Mammary epithelial cell (primary cell): ENCODE measurements at regions not wholly inside any gene's neighbourhood (a gene's known extent, or its start where the extent isn't known, plus 50 kb on each side); places are given as distances from the start of the nearest gene placed in this dataset.

Experiments
- CTCF ChIP-seq, 2 donors: IDR thresholded peaks in 1 of 2; conservative IDR thresholded peaks in 1 of 2; 2 replicates each; pipeline ENCODE4 v1.5.1; 2011 to 2012; ENCODE audit warnings: inconsistent platforms in 2 of 2, low read length in 2 of 2, mild to moderate bottlenecking in 2 of 2, control low read depth in 1 of 2, low read depth in 1 of 2; ENCODE audit not compliant: insufficient read depth in 1 of 2; ENCODE audit errors: extremely low read depth in 1 of 2
- EZH2 ChIP-seq: IDR thresholded peaks from 2 replicates; pipeline ENCODE4 v1.6.1; 2012; ENCODE audit warnings: low read length, inconsistent platforms, borderline replicate concordance

GRCh38 chr20:62560162-62560561 lies 82.1 kb upstream of the SLCO4A1 start:
- TF ChIP-seq EZH2, result no peak
- no peak for TF ChIP-seq CTCF (conservative IDR thresholded peaks at IDR 0.05 in 1 of 2, IDR thresholded peaks at IDR 0.05 in 1 of 2; ENCODE audit: extremely low read depth in 1 of 2, insufficient read depth in 1 of 2, low read depth in 1 of 2, low read length in 2 of 2)
